ENCODE measurements at regions not wholly inside any gene's neighbourhood (a gene's known extent, or its start where the extent isn't known, plus 50 kb on each side); places are given as distances from the start of the nearest gene placed in this dataset.

DNA sequence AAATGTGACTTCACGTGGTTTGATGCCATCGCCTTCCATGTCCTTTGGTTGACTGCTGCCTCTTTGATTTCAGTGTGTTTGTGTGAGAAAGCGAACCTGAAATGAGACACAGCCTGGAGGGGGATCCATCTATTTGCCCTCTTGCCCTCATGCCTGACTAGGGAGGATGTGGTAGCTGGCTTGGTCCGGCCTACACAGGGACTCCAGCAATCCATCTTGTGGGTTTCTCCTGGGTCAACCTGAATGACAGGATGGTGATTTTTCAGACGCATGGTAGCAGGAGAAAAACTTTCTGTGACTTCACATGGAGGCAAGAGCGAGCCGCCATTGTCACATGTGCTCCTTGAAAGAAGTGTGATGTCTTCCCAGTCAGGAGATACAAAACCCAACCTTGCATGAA, 117.9 kb upstream of the DNAH14 start (continued):
- TF ChIP-seq, protein P1, sequence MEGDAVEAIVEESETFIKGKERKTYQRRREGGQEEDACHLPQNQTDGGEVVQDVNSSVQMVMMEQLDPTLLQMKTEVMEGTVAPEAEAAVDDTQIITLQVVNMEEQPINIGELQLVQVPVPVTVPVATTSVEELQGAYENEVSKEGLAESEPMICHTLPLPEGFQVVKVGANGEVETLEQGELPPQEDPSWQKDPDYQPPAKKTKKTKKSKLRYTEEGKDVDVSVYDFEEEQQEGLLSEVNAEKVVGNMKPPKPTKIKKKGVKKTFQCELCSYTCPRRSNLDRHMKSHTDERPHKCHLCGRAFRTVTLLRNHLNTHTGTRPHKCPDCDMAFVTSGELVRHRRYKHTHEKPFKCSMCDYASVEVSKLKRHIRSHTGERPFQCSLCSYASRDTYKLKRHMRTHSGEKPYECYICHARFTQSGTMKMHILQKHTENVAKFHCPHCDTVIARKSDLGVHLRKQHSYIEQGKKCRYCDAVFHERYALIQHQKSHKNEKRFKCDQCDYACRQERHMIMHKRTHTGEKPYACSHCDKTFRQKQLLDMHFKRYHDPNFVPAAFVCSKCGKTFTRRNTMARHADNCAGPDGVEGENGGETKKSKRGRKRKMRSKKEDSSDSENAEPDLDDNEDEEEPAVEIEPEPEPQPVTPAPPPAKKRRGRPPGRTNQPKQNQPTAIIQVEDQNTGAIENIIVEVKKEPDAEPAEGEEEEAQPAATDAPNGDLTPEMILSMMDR (IDR thresholded peaks at IDR 0.05; ENCODE audit: control extremely low read depth in 1 of 3, insufficient read depth in 1 of 3, low read depth in 1 of 3, low read length in 3 of 3) = no peak
